ENCODE measurements at regions not wholly inside any gene's neighbourhood (a gene's known extent, or its start where the extent isn't known, plus 50 kb on each side); places are given as distances from the start of the nearest gene placed in this dataset.
"Not testable (repeated sequence)": the region's sequence is repeated elsewhere in the genome, so short reads cannot be mapped to it uniquely, and the experiment has no call there.

DNA sequence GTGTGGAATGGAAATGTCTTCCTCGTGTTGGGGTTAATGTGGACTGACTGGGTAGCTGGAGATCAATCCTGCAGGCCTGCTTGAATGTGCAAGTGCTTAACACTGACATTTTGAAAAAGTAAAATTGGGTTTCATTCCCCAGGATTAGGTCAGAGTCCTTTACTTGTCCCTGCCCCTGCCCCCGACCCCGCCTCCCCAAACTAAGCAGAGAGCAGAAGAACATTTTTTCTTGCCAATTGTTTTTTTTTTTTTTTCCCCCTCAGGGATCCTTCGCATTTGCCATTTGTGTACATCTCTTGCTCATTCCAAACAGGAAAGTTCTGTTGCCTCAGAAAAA is 147.0 kb upstream of the NR2F2 start:
- no peak for DNase-seq

DNA sequence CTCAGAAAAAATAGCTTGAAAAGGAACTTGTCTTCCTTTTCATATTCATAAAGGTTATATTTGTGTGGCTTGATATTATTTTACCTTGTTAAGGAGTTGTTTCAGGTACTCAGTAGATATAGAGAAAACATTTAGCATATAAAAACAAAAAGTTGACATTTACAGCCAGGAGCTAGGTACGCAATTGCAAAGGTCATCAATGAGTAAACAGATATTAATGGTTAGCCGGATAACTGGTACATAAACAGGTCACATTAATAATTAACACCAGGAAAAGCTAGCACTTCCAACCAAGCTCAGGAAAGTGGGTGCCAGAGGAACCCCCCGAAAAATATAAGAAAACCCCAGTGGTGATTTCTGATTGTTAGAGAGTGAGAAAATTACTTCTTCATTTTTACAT is 146.6 kb upstream of the NR2F2 start:
- DNase-seq: no peak

- DNase-seq: no peak
These were observed 146.2 kb upstream of the NR2F2 start for GRCh38 chr15:96184297-96184696.

- no peak for DNase-seq
These were observed 144.4 kb upstream of the NR2F2 start for GRCh38 chr15:96186105-96186504.

DNA sequence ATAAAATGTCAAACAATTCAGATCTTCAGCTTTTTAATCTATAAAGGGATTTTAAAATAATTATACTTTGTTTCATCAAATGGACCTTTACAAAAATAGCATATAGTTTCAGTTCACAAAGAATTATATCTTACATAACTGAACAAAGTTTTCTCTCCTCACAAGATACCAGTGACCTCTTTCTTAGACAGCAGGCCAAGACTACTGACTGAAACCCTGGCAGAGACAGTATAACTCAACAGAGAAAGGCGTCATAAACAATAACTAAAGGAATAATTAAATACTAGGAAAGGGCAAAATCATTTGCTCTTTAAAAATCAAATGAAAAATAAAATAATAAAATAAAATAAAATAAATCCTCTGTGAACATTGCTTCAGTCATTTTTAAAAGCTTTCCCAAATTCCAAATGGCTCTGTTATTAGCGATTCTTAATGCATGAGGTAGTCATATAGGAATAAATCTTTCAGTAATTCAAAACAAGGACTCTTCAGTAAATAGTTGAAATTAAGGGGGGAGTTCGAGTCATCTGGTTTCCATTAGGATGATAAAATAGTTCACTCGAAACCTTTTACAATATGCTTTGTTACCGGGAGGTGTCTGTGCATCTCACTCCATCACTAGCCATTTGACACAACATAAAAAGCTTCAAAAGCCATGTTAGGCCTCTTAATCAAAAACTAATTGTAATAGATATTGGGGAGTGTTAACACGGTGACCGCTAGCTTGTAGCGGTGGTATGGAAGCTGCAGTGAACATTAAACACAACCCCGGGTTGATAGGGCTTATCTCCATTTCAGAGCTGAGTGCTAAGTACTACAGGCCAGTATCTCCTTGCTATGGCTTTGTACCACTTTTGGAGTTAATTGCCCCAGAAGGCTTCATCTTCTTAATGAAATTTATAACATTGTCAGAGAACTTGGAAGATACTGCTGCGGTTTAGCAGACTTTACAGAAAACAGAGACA is 142.9 kb upstream of the NR2F2 start:
- DNase-seq: no peak

GRCh38 chr15:96197721-96198120 is 132.8 kb upstream of the NR2F2 start:
- DNase-seq: no peak

GRCh38 chr15:96199111-96199510 is 131.4 kb upstream of the NR2F2 start:
- DNase-seq: no peak

DNA sequence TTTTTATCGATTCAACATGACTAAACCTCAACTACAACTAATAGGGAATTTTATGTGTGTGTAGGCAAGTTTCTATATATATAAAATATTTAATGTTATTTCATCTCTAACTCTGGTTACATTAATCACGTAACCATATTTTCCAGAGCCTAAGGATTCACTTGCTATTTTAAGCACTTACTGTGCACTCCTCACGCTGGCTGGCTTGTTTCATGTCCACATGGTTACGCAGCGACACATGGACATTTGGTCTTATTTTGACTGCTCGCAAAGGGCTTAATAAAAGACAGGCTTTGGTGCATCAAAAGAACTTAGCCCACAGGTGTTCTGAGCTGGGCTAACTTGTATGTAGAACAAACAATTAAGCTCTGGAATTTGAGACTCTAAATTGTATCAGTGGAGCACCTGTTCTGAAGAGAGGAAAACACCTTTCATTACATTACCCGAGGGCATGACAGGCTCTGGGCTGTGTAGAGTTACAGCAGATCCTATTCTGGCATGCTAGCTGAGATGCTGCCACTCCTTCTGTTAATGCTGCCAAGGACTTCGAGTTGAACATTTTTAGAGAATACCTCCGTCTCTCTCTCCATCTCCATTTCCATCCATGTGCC is 130.0 kb upstream of the NR2F2 start:
- DNase-seq: no peak

- DNase-seq: no peak
These were observed 128.8 kb upstream of the NR2F2 start for GRCh38 chr15:96201696-96202095.

GRCh38 chr15:96205588-96205987 is 124.9 kb upstream of the NR2F2 start:
- DNase-seq: not testable (repeated sequence)

- DNase-seq: no peak
These were observed 123.0 kb upstream of the NR2F2 start for GRCh38 chr15:96207377-96208006.

DNA sequence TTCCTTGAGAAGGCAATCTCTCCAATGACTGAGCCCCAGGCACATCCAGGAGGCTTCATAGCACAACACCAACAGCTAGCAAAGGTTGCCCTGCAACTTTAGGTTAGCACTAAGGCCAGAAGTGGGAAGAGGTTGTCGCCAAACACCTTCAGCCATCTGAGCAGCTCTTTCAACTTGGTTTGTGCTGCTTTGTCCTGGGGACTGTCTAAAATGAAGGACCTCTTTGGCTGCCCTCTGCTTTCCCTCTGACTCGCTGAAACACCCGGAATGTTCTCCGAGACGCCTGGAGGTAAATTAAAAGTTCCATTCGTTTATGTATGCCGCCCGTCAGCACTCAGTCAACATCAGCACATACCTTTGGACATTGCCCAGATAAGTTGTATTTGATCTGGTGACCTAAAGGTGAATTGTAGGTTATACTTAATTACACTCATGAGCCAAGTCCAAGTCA is 121.2 kb upstream of the NR2F2 start:
- no peak for DNase-seq

DNA sequence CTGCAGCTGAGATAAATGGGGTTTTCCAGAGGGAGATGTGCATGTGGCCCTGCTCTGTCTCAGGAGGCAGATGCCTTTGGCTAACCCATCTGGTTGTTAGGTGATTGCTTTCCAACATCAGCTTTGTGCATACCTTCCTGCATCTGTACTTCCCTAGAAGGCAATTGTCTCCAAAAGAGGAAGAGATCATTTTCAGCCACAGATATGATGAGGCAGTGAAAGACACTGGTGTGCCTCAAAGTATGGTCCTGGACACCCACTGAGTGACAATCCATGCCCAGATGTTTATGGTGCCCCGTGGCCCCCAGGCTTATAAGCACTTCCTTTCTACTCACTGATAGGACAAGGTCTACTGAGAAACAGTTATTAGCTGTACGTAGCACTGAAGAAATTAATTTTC is 117.5 kb upstream of the NR2F2 start:
- no peak for DNase-seq

- DNase-seq: no peak
These were observed 116.6 kb upstream of the NR2F2 start for GRCh38 chr15:96213896-96214295.

GRCh38 chr15:96216481-96216880 is 114.0 kb upstream of the NR2F2 start:
- DNase-seq: not testable (repeated sequence)

- DNase-seq: no peak
These were observed 112.5 kb upstream of the NR2F2 start for GRCh38 chr15:96217983-96218382.

DNA sequence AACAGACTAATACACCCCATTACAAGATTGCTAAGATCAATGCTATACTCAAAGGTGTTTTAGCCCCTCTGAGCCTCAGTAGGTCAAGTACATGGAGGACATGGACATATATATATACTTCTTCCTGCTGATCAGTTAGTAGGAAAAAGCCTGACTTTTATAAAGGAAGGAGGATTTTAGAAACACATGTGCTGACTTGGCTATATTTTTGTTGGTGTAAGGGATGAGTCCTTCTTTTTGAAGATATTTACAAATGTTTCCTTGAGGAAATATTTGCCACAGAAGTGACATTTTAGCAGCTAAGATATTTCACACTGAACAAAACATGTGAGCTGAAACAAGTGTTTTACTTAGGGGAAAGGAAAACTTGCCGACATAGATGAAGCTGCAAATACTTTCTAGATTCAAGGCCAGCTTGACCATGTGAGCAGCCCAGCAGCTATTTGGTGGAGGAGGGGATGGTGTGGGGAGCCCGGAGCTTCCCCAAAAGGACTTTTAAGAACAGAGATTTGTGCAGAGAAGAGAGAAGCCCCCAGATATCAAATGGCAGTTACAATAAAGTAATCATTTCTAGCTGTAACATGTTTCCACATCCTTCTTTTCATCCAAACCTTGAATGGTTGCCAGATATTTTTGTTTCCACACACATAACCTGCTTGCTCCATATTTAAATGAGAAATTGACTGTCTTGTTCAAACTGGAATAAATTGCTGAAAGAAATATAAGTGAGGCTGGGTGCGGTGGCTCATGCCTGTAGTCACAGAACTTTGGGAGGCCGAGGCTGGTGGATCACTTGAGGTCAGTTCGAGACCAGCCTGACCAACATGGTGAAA is 111.7 kb upstream of the NR2F2 start:
- DNase-seq: no peak

- DNase-seq: no peak
These were observed 110.8 kb upstream of the NR2F2 start for GRCh38 chr15:96219681-96220080.

DNA sequence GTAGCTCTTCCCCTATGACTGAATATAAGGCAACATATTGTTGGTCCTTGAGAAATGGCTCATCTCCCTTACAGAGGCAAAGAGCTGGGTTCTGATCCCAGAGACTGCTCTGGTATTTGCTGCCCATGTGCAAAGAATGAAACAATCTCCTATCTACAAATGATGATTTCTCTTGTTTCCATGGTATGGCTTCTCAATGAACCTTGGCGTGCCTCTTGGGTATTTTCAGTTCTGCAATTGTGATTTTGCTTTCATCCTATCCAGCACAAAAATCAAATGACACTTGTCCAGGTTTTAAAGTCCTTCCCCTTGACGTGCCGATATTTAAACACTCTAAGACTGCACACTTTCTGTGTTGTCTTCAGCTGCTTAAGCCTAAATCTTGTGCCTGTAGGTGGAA is 109.8 kb upstream of the NR2F2 start:
- no peak for DNase-seq

DNA sequence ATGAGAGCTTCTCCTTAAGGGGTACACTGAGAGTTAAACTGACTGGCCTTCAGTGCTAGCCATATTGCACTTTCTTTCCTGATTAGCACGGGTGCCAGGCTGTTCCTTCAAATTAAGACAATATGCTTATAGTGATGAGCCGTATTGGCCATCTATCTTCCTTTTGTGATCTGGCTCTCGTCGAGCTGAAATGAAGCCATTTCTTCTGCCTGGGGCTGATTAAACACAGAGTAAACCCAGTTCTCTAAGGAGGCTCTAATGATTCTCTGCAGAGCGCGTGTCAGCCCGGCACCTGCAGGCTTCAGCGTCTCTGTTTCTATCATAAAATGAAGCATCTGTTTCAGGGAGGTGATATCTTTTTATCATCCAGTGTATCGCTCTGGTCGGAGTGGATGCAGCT is 107.5 kb upstream of the NR2F2 start:
- no peak for DNase-seq

- no peak for DNase-seq
These were observed 106.6 kb upstream of the NR2F2 start for GRCh38 chr15:96223939-96224338.

DNA sequence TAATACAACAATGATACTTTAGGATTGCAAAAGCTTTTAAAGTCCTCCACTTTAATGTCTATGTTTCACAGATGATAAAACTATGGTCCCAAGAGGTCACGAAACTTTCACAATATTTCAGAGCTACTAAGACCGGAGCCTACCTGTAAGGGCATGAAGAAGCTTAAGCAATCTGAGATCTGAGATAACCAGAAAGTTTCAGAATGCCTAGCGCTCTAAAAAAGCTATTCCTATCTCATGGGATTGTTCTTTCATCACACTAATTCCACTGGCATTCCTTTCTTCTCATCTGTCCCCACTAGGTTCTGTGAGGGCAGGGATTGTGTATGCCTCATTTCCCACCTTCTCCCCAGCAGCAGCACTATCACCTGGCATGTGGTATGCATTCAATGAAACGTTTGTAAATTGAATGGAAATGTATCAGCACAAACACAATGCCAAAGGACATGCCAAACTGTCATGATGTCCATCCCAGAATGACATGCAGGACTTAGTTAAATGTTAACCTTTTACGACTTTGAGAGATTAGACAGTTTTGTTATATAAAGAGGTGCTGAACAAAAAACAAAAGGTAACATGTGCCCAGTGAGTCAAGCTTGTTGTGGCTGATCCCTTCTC is 104.7 kb upstream of the NR2F2 start:
- DNase-seq: no peak
